OCI-LY7 (cell line): ENCODE measurements at regions not wholly inside any gene's neighbourhood (a gene's known extent, or its start where the extent isn't known, plus 50 kb on each side); places are given as distances from the start of the nearest gene placed in this dataset.

ENCODE experiments used
- BruUV-seq: library from RNA; stranded (reverse); fragments of 400-500 nt; replicated peaks from 2 replicates; lab custom pipeline; 2021; lab: Mats Ljungman, UMichigan
- CTCF ChIA-PET: fragments of 300-600 bp; sonication (Branson Sonifier 250); formaldehyde crosslinking; loops from one replicate; lab custom pipeline; 2022; ENCODE audit warnings: antibody characterized with exemption; ENCODE audit not compliant: unreplicated experiment; lab: Charles Lee
- POLR2A ChIA-PET: fragments of 300-600 bp; sonication (Branson Sonifier 250); formaldehyde crosslinking; loops from one replicate; lab custom pipeline; 2022; ENCODE audit warnings: antibody characterized with exemption; lab: Charles Lee
- DNase-seq: peaks from one replicate; pipeline ENCODE4 v3.0.0-alpha.2; 2015; ENCODE audit warnings: low spot score
- H2AFZ ChIP-seq: fragments of 200-600 bp; sonication (generic), shearing (Covaris generic); 2 replicates; pipeline ENCODE4 v1.6.1; 2014; ENCODE audit warnings: mild to moderate bottlenecking, antibody characterized with exemption, low read length, moderate library complexity
- H3K27ac ChIP-seq: fragments of 200-600 bp; sonication (generic); 2 replicates; pipeline ENCODE4 v1.5.1; 2014; ENCODE audit warnings: mixed run types, low read depth, mild to moderate bottlenecking, moderate library complexity, low read length, inconsistent platforms; ENCODE audit not compliant: poor library complexity, severe bottlenecking
- H3K36me3 ChIP-seq: fragments of 200-600 bp; sonication (generic); 2 replicates; pipeline ENCODE4 v1.6.1; 2014; ENCODE audit warnings: mild to moderate bottlenecking, antibody characterized with exemption, low read length, moderate library complexity, mixed read lengths; ENCODE audit not compliant: insufficient read depth
- H3K4me1 ChIP-seq: fragments of 200-600 bp; sonication (generic); 2 replicates; pipeline ENCODE4 v1.5.1; 2014; ENCODE audit warnings: mild to moderate bottlenecking, low read length; ENCODE audit not compliant: insufficient read depth, poor library complexity, severe bottlenecking
- H3K4me2 ChIP-seq: fragments of 200-600 bp; sonication (generic); 2 replicates; pipeline ENCODE4 v1.6.1; 2014; ENCODE audit warnings: mild to moderate bottlenecking, low read length
- H3K4me3 ChIP-seq: fragments of 200-600 bp; sonication (generic); 2 replicates; pipeline ENCODE4 v1.5.1; 2014; ENCODE audit warnings: mild to moderate bottlenecking, low read depth, low read length; ENCODE audit not compliant: poor library complexity, severe bottlenecking
- H3K79me2 ChIP-seq: fragments of 200-600 bp; sonication (generic); 2 replicates; pipeline ENCODE4 v1.6.1; 2016; ENCODE audit warnings: low read depth, mild to moderate bottlenecking, low read length, moderate library complexity, mixed read lengths; ENCODE audit not compliant: insufficient read depth
- H3K9me2 ChIP-seq: fragments of 200-600 bp; sonication (generic); 2 replicates; pipeline ENCODE4 v1.6.1; 2016; ENCODE audit warnings: mild to moderate bottlenecking, low read length, mixed read lengths; ENCODE audit not compliant: insufficient read depth
- H3K9me3 ChIP-seq: fragments of 200-600 bp; sonication (generic); 2 replicates; pipeline ENCODE4 v1.6.1; 2014; ENCODE audit warnings: mild to moderate bottlenecking, mixed run types, low read length, mixed read lengths
- H4K20me1 ChIP-seq: fragments of 200-600 bp; sonication (generic); 2 replicates; pipeline ENCODE4 v1.6.1; 2014; ENCODE audit warnings: mild to moderate bottlenecking, antibody characterized with exemption, low read length, moderate library complexity, mixed read lengths; ENCODE audit not compliant: insufficient read depth
- CTCF ChIP-seq: fragments of 200-600 bp; sonication (generic); conservative IDR thresholded peaks from 2 replicates; pipeline ENCODE4 v1.5.1; 2014; ENCODE audit warnings: mild to moderate bottlenecking, antibody characterized with exemption, low read length, moderate library complexity, mixed read lengths
- EZH2phosphoT487 ChIP-seq: fragments of 200-600 bp; sonication (generic); IDR thresholded peaks from 2 replicates; pipeline ENCODE4 v1.6.1; 2018; ENCODE audit warnings: low read depth, borderline replicate concordance, mild to moderate bottlenecking, mixed run types, antibody characterized with exemption, low read length, moderate library complexity, mixed read lengths
- intact Hi-C: fragments of 100-400 bp; cut with micrococcal nuclease; formaldehyde crosslinking; loops from one replicate; pipeline ENCODE4 v1.10.0; 2022; ENCODE audit not compliant: unreplicated experiment

- no peaks in the 10 kb centered on the region for H3K9me2 ChIP-seq
- no peak overlapping the region for H2AFZ ChIP-seq
- POLR2A ChIA-PET, result no interaction called here
- H3K4me2 ChIP-seq, result no peak overlapping the region
- CTCF ChIA-PET, result no interaction called here
- H3K36me3 ChIP-seq, result no peaks in the 10 kb centered on the region
- H3K4me3 ChIP-seq, result no peak overlapping the region
- intact Hi-C loops, result no loop called here
- H3K4me1 ChIP-seq, result no peaks in the 10 kb centered on the region
- no peak overlapping the region for H3K27ac ChIP-seq
- BruUV-seq, result no TSS peak
- no peaks in the 10 kb centered on the region for H4K20me1 ChIP-seq
- no peak for TF ChIP-seq EZH2phosphoT487
- no peak for TF ChIP-seq CTCF
- H3K79me2 ChIP-seq, result no peaks in the 10 kb centered on the region
- DNase-seq, result no peak
- no peaks in the 10 kb centered on the region for H3K9me3 ChIP-seq
Observed at GRCh38 chr10:33863352-33863751, 528.9 kb upstream of the NRP1 start.

- no peak overlapping the region for H3K4me3 ChIP-seq
- CTCF ChIA-PET, result no interaction called here
- no peaks in the 10 kb centered on the region for H3K36me3 ChIP-seq
- no peaks in the 10 kb centered on the region for H4K20me1 ChIP-seq
- H3K79me2 ChIP-seq, result no peaks in the 10 kb centered on the region
- POLR2A ChIA-PET, result no interaction called here
- intact Hi-C loops, result no loop called here
- no peak for TF ChIP-seq EZH2phosphoT487
- TF ChIP-seq CTCF, result no peak
- no TSS peak for BruUV-seq
- H3K4me2 ChIP-seq, result no peak overlapping the region
- H3K4me1 ChIP-seq, result no peaks in the 10 kb centered on the region
- no peak for DNase-seq
- no peaks in the 10 kb centered on the region for H3K9me2 ChIP-seq
- no peak overlapping the region for H3K27ac ChIP-seq
- H2AFZ ChIP-seq, result no peak overlapping the region
- H3K9me3 ChIP-seq, result no peaks in the 10 kb centered on the region
Observed at GRCh38 chr10:33862536-33863105, 528.2 kb upstream of the NRP1 start.

GRCh38 chr10:33861833-33862232, 527.4 kb upstream of the NRP1 start:
- ChIA-PET CTCF (no interaction called here), POLR2A (no interaction called here)
- Histone ChIP-seq H3K79me2 (no peaks in the 10 kb centered on the region), H3K4me2 (no peak overlapping the region), H3K36me3 (no peaks in the 10 kb centered on the region), H4K20me1 (no peaks in the 10 kb centered on the region), H3K9me2 (no peaks in the 10 kb centered on the region), H3K4me1 (no peaks in the 10 kb centered on the region), H2AFZ (no peak overlapping the region), H3K4me3 (no peak overlapping the region), H3K27ac (no peak overlapping the region), H3K9me3 (no peaks in the 10 kb centered on the region)
- no peak for DNase-seq
- TF ChIP-seq EZH2phosphoT487 (no peak), CTCF (no peak)
- BruUV-seq, result no TSS peak
- intact Hi-C loops, result no loop called here
